GM12874 (cell line): ENCODE measurements at regions not wholly inside any gene's neighbourhood (a gene's known extent, or its start where the extent isn't known, plus 50 kb on each side); places are given as distances from the start of the nearest gene placed in this dataset.

Source experiments
- CTCF ChIP-seq: IDR thresholded peaks from 2 replicates; pipeline ENCODE4 v1.5.1; 2011; ENCODE audit warnings: low read depth, mild to moderate bottlenecking, control low read depth, low read length, moderate library complexity; ENCODE audit not compliant: insufficient read depth

GRCh38 chr2:155836439-155836838 lies 496.1 kb downstream of the NR4A2 start:
- no peak for TF ChIP-seq CTCF

- no peak for TF ChIP-seq CTCF
Observed at GRCh38 chr2:155830817-155831579, 501.5 kb downstream of the NR4A2 start.

GRCh38 chr2:155830351-155830750 lies 502.2 kb downstream of the NR4A2 start:
- TF ChIP-seq CTCF, result no peak

GRCh38 chr2:155825876-155826275 lies 506.6 kb downstream of the NR4A2 start:
- no peak for TF ChIP-seq CTCF

GRCh38 chr2:155815851-155816250 lies 516.7 kb downstream of the NR4A2 start:
- peak; percentile 67 for TF ChIP-seq CTCF

- TF ChIP-seq CTCF, result no peak
Observed at GRCh38 chr2:155815275-155815674, 517.2 kb downstream of the NR4A2 start.

- TF ChIP-seq CTCF, result no peak
Observed at GRCh38 chr2:155810411-155810810, 522.1 kb downstream of the NR4A2 start.
